ENCODE measurements at regions not wholly inside any gene's neighbourhood (a gene's known extent, or its start where the extent isn't known, plus 50 kb on each side); places are given as distances from the start of the nearest gene placed in this dataset.

DNA sequence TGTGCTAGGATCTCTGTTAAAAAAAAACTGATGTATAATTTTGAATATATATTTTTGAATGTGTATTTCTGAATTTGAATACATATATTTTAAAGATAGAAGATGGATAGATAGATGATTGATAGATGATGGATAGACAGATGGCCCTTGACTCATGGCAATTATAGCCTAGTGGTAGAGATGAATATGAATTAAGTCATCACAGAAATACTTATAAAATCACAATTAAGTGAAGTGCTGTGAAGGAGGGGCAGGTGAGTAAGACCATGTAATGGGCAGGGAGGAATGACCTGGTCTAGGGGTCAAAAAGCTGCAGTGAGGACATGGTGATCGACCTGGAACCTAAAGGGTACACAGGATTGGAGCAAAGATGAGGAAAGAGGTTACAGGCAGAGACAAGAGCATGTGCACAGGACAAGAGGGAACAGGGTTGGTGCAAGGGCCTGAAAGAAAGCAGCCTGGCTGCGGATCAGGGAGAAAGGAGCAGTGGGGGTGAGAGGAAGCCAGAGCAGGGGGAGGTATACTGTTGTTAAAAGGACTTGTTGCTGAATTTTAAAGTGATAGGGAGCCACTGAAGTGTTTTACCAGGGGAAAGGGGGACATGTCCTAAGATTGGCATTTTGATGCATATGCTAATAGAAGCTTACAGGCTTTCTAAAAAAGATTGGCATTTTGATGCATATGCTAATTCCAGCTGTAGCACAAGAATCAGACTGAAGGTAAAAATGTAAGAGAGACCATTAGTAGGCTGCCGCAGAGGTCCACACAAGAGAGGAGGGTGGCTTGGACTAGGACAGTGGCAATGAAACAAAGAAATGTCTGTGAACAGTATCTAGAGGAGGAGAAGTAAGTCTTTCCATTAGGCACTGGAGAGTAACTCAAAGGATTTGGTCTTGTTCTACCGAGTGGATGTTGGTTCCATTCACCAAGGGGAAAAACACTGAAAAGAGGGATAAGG lies 527.8 kb downstream of the AGTPBP1 start:
- DNase-seq (ENCODE audit: low read depth in 1 of 2, low spot score in 1 of 2): no peak

DNA sequence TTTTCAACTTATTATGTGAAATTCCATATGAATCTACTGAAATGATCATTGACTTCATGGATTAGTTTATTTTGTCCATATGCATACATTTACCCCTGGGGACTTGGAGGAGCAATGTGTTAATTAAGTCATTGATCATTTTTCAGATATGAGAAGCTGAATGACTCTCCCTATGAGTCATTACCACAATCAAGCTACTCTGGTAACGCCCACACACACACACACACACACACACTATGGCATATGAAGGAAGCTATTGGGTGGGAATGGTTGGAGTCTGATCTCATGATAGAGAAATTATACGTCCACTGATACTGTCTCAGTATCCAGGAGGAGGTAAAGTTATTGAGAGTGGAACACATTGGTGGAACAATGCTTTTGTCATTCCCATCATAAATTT lies 528.9 kb downstream of the AGTPBP1 start:
- DNase-seq (ENCODE audit: low read depth in 1 of 2, low spot score in 1 of 2): no peak

DNA sequence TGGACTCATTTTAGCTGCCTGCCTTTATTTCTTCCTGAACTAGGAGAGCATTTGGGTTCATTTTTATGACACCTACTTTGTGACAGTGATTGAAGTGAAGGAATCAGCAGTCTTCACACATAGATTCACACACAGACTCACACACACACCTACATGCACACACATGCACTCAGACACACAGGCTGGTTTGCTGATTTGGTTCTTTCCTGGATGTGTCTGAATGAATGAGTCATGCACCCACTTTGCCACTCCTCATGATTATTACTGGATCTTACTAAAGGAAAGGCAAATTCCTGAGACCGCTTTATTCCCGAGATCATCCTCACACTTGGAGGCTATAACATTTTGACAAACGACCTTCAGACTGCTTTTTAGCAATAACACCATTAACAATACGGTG lies 529.5 kb downstream of the AGTPBP1 start:
- DNase-seq (ENCODE audit: low read depth in 1 of 2, low spot score in 1 of 2): no peak

DNA sequence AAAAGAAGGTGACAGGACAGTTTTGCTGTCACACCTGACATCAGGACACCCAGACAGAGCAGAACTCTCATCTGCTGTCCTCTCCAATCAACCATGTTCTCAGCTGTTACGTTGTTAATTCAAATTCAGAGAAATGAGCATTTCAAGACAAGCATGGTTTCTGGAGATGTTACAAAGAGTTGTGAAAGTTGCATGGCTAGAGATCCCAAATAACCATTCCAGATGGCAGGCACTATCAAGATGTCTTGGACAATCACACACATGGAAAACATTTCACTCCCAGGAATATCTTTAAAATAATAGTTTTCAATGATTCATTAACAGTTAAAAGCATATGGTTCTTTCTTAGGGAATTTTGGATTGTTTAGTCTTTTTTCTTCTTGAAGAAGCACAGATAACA lies 533.1 kb downstream of the AGTPBP1 start:
- no peak for DNase-seq (ENCODE audit: low read depth in 1 of 2, low spot score in 1 of 2)

DNA sequence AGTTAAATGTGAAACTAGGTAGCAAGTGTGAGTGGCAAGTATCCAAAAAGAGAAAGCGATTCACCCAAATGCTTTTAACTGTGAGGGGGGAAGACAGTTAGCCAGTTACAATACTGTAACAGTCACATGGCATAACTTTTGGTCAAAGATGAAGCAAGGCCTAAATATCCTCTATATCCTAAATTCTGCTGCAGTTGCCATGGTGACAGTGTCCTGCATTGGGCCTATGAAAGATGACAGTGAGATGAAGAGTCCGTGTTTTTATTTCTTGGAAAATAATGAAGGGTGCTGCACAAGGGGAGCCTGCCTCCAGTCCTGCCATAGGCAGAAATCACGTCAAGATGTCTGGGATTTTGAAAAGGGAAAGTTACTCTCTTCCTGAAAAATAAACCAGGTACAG lies 534.6 kb downstream of the NTRK2 start:
- no peak for DNase-seq (ENCODE audit: low read depth in 1 of 2, low spot score in 1 of 2)

DNA sequence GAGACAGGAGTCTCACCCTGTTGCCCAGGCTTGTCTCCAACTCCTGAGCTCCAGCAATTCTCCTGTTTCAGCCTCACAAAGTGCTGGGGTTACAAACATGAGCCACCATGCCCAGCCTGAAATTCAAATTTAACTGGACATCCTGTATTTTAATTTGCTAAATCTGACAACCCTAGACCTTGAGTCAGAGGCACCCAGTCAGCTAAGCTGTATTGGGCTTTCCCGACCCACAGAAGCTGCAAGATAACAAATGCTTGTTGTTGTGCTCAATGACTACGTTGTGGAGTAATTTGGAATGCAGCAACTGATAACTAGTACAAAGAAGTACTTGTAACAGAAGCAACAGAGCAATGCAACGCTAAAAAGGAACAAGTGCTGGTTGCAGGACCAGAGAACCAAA lies 533.1 kb downstream of the NTRK2 start:
- DNase-seq (ENCODE audit: low read depth in 1 of 2, low spot score in 1 of 2): no peak

DNA sequence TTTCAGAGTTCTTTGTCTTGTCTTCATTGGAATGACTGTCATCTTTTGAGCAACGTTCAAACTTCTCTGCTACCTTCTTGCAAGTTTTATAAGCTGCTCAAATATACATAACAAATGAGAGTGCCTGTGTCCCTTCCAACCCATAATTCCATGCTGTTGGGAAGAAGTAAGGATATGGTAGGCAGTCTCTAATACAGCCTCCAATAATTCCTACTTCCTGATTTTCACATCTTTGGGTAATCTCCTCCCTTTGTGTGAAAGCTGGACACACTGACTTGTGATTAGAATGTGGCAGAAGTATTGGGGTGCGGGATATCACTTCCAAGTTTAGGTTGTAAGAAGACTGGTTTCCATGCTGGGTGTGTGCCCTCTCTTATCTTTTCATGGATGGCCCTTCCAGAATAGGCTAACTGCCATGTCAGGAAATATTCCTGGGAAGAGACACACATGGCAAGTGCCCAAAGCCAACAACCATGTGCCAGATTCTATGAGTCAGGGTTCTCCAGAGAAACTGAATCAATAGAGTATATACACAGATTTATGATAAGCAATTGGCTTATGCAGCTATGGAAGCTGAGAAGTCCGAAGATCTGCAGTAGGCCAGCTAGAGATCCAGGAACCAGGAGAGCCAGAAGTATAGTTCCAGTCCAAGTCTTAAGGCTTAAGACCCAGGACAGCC lies 531.3 kb downstream of the NTRK2 start:
- no peak for DNase-seq (ENCODE audit: low read depth in 1 of 2, low spot score in 1 of 2)

DNA sequence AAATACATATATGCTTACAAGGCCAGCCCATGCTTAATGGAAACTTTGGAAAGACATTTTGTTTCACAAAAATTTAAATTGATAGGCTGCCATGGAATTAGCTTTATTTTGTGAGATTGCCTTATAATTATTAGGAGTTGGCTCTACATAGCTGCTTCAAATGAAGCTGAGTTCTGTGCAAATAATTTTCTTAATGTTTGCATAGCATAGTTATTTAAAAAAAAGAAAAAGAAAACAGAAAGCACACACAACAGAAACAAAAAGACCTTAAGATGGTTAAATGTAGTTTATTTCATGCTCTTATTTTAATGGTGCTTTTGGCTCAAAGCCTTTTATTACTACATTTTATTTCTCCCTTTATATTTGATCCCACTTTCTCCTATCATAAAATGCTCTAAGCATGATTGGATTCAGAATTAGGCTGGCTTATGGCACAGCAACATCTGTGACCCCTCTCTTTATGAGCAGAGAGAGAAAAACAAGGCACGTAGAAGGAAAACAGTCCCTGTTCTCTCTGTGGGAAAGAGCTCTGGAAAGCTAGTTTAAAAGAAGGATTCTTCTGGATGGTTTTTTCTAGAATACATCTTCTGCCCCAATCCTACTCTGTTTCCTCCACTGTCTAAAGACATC lies 530.5 kb downstream of the NTRK2 start:
- DNase-seq (ENCODE audit: low read depth in 1 of 2, low spot score in 1 of 2): no peak

DNA sequence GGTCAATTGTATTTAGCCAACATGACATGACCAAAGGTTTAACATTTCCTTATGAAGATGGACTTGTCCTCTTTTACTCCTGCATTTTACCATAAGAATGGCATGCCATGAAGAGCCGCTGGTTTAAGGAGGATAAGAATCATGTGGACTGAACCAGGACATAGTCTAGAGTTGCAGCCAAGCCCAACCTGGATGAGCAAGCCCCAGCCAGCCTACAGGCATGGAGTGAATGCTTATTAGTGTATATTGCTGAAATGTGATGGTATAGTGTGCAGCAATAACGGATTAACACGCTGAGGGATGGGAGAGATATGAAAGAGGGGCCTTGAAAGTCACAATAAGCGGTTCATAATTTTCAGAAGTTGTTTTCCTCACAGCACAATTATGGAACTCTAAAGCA lies 523.2 kb downstream of the NTRK2 start:
- DNase-seq (ENCODE audit: low read depth in 1 of 2, low spot score in 1 of 2): no peak

DNA sequence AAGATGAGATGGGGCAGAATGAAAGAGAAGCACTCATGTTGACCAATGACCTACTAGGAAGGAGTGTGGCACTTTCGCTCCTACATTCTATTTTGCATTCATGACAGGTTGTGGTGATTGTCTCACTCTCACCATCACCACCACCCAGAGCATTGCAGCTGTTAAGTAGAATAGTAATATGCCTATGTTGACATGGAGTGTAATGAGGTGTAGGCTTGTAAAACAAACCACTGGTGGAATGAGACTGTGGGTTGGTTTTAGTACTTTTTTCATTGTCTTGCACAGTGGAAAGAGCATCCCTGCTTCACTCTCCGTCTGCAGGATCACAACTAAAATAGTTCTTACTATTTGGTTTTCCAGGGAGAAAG lies 516.7 kb downstream of the NTRK2 start:
- no peak for DNase-seq (ENCODE audit: low read depth in 1 of 2, low spot score in 1 of 2)

DNA sequence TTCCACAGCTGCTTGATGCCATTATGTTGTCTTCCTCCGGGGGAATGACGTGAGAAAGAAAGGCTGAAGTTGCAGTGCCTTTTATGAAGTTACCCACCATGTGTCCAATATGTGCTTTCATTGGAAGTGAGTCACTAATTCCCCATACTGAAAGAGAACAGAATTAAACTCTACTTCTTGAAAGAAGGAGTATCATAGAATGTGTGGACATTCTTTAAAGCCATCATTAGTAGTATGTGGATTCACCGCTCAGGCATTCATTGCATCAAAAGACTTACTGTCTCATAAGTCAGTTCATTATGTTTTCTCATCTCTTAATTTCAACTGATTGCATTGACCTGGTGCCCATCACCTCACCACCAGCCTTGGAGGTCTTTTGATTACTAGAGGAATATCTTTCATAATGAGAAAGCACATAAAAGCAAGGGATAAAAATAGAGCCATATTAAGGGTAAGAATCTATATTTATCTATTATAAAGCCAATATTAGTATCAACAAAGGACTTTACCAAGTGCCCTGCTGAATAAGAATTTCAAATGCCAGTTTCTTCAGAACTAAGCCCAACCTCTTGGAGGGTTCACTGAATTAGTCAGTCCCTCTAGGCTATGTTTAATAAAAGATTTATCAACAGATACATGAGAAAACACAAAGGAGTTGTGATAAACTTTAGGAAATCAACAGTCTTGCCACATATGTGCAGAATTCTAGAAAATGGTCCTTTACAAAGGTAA lies 516.1 kb downstream of the NTRK2 start:
- no peak for DNase-seq (ENCODE audit: low read depth in 1 of 2, low spot score in 1 of 2)

DNA sequence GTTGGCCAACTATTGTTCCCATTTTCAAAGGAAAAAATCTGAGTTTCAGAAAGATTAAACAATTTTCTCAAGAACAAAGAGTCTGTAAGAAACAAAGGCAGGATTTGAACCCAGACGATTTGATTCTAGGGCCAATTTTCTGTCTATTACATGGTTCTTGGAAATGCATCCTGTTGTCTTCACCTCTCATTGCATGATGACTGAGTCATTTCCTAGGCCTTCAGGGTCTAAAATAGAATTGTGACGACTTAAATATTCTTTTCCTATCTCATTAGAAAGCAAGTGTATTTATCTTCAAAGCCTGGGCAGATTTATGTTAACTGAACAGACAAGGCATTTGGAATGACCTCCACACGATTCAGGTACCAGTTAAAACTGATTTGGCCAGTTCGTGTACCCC lies 512.9 kb downstream of the NTRK2 start:
- no peak for DNase-seq (ENCODE audit: low read depth in 1 of 2, low spot score in 1 of 2)

DNA sequence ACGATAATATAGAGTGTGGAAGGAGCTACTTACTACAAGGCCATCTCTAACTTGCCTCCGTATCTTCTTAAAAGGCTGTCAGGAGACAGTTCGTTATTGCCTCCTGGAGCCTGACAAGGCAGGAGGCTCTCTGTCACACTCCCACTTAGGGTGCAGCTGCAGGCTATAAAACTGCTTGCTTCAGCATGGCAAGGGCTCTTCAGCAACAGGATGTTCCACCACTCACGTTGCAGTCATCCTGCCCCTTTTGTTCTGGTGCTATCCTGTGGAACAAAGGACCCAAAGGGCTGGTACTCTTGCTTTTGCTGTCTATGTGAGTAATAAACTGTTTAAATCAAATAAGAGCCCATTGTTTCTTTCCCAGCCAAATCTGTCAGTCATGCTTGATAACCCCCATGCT lies 508.9 kb downstream of the NTRK2 start:
- DNase-seq (ENCODE audit: low read depth in 1 of 2, low spot score in 1 of 2): no peak

DNA sequence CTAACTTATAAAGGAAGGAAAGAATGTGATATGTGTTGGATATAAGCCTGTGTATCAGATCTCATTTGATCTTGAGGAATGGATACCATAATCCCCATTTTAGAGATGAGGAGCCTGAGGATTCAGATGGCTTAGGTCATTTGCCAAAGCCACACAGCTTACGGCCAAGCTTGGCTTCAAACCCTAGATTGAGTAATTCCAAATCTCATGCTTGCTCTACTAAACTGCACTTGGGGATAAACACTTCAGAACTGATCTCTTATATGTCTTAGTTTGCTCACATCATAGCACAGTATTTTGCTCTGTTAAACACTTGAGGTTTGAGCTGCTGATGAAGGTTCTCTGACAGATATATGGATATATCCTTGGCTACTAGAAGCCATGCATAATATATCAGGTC lies 504.4 kb downstream of the NTRK2 start:
- no peak for DNase-seq (ENCODE audit: low read depth in 1 of 2, low spot score in 1 of 2)

DNA sequence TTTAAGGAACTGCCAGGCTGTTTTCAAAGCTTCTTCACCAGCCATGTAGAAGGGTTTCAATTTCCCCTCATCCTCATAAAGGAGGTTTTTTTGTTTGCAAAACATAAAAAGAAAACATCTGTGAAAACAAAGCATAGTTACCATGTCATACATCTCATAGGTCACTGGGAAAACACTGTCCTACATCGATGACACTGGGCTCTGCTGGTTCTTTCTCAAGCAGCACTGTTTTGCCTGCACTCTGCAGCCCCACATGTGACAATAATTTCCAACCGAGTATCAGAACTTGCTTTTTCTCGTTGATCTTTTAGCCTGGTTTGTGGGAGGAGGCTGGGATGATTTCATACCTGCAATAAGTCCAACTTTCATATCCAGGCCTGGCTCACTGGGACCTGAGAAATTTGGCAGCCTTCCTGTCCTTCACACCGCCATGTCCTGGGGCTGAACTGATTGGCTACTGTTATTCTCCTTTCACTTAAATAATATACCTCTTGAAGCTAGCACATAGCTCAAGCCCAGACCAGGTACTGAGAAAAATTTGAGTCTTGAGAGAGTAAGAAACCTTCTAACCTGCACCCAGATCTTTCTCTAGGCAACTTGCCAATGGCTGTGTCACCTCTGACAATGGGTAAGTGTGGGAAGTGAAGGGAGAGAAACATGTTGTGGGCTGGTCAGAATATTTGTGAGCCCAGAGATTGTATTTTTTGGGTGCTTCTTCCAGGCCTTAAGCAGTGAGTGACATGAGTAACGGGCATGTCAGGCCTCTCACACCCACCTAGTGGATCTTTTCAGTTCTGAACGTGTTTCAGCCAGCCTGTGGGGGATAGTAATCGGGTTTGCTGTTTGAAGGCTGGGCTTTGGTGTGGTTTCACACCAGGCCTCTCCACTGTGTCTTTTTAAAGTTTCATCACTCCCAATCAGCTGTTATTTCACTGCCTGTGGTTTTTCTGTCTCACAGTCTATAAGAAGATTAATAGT lies 502.8 kb downstream of the NTRK2 start:
- no peak for DNase-seq (ENCODE audit: low read depth in 1 of 2, low spot score in 1 of 2)

DNA sequence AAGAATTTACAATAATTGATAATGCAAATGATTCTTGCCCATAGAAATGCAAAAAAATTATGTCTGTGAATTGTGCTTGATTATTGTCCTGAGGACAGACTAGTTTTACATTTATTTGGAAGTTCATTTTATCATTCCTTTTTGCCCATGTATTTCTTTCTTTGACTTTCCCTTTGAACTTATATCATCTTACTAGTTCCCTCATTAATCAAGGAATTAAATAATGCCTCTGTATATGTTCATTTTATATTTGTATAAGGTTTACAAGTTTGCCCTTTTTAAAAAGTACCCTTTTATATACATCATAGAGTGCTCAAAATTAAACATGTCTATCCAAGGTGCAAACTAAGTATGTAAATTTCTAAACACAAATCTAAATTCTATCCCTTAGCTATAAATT lies 501.6 kb downstream of the NTRK2 start:
- DNase-seq (ENCODE audit: low read depth in 1 of 2, low spot score in 1 of 2): no peak

DNA sequence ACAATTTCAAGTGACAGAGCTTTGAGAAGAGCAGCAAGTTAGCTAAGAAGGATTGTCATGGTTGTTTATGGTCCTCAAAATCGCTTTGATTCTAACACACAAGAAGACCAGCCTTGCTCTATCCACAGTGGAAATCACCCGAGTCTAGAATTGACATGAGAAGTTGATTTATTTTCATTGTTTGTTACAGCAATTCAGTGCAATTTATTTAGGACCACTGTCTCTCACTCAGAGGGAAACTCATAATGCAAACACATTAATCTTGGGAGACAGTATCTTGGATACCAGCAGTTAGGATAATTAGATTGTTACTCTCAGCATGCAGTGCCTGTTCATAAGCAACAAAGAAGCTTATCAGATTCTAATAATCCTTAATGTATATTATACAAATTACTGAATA lies 498.9 kb downstream of the NTRK2 start:
- no peak for DNase-seq (ENCODE audit: low read depth in 1 of 2, low spot score in 1 of 2)

DNA sequence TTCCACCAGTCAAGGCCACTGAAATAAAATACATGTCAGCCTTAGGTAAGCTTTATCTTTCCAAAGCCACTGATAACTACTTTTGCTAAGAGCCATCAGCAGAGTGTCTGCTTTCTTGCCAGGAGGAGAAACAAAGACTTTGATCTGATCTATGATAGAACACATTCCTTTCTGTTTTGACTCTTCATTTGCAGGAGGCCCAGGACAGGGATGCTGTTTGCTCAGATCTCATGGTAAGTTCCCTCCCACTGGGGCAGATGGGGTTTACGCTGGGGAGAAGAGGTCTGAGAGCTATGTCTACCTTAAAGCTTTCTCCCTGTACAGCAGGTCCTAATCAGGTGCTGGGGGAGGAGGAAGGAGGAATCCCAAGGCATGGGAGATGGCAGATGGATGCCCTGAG lies 497.6 kb downstream of the NTRK2 start:
- DNase-seq (ENCODE audit: low read depth in 1 of 2, low spot score in 1 of 2): no peak

DNA sequence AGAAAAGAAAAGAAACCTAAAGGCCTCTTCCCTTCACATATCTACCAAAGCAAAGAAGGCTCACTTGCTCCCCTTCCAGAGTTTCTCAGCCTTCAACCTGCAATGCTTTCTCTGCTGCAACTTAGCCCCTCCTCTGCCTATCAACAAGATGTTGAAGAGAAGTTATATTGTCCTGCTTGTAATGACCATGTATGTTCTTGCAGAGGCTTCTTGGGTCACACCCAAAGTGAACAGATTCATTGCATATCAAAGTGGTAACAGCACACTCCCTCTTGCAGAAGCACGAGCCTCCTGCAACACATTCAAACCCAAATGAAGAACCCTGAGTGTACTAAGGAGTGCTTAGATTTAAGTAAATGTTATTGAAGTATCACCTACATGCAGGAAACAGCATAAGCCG lies 494.3 kb downstream of the NTRK2 start:
- DNase-seq (ENCODE audit: low read depth in 1 of 2, low spot score in 1 of 2): no peak

DNA sequence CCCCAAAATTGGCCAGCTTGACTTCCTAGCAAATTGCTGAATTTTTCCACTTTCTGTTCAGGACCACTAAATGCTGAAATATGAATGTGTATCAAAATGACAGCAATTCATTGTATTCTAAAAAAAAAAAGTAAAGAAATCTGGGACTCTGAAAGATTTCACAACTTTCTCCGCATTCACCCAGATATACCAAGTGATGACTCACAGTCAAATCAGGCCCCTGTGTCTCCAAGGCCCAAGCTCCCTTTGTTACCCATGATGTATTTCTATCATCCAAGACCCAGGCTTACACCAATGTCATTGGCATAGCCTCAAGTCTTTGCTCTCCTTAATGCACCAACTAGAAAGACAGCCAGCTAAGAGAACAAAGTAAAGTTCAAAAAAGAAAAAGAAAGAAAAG lies 493.9 kb downstream of the NTRK2 start:
- no peak for DNase-seq (ENCODE audit: low read depth in 1 of 2, low spot score in 1 of 2)
